Uterus (tissue), 3 donors: ENCODE measurements at regions not wholly inside any gene's neighbourhood (a gene's known extent, or its start where the extent isn't known, plus 50 kb on each side); places are given as distances from the start of the nearest gene placed in this dataset.

Experiments used
- DNase-seq, 2 donors: peaks; one replicate each; pipeline ENCODE4 v3.0.0-alpha.2; 2019 to 2020
- H3K27ac ChIP-seq, 2 donors: fragments of 200-600 bp; sonication (generic); 1 replicate in 1 of 2; 2 replicates in 1 of 2; pipeline ENCODE4 v1.5.1; 2016 to 2018
- H3K27me3 ChIP-seq, 2 donors: fragments of 200-600 bp; sonication (generic); one replicate each; pipeline ENCODE4 v1.5.1; 2018 to 2019; ENCODE audit warnings: control low read depth in 1 of 2
- H3K36me3 ChIP-seq, 2 donors: fragments of 200-600 bp; sonication (generic); one replicate each; pipeline ENCODE4 v1.5.1; 2019; ENCODE audit warnings: control low read depth in 1 of 2
- H3K4me1 ChIP-seq, 2 donors: fragments of 200-600 bp; sonication (generic); one replicate each; pipeline ENCODE4 v1.5.1; 2018 to 2019; ENCODE audit warnings: control low read depth in 1 of 2
- H3K4me3 ChIP-seq, 2 donors: fragments of 200-600 bp; sonication (generic); 1 replicate in 1 of 2; 2 replicates in 1 of 2; pipeline ENCODE4 v1.5.1; 2018 to 2019; ENCODE audit warnings: mild to moderate bottlenecking in 1 of 2
- H3K9me3 ChIP-seq, 2 donors: fragments of 200-600 bp; sonication (generic); one replicate each; pipeline ENCODE4 v1.5.1; 2019; ENCODE audit warnings: control low read depth in 1 of 2
- POLR2A ChIP-seq, 2 donors: fragments of 450-650 bp; IDR thresholded peaks; one replicate each; pipeline ENCODE4 v1.6.1; 2016; ENCODE audit warnings: antibody characterized with exemption in 2 of 2, mild to moderate bottlenecking in 1 of 2, moderate library complexity in 1 of 2
- intact Hi-C: fragments of 100-400 bp; cut with DNase I; formaldehyde crosslinking; loops from one replicate; pipeline ENCODE4 v1.15.1; 2023; ENCODE audit warnings: low total_unique reads
- TF ChIP-seq, protein P1 (sequence below), 4 experiments: fragments of 200-600 bp in 2 of 4; fragments of 450-650 bp in 2 of 4; sonication (generic) in 2 of 4; IDR thresholded peaks; one replicate each; pipeline ENCODE4 v1.5.1; 2016 to 2019; ENCODE audit warnings: antibody characterized with exemption in 4 of 4, mild to moderate bottlenecking in 2 of 4, moderate library complexity in 1 of 4
- donor health status: DM: yes; HTN: yes; CAD: no.

DNA sequence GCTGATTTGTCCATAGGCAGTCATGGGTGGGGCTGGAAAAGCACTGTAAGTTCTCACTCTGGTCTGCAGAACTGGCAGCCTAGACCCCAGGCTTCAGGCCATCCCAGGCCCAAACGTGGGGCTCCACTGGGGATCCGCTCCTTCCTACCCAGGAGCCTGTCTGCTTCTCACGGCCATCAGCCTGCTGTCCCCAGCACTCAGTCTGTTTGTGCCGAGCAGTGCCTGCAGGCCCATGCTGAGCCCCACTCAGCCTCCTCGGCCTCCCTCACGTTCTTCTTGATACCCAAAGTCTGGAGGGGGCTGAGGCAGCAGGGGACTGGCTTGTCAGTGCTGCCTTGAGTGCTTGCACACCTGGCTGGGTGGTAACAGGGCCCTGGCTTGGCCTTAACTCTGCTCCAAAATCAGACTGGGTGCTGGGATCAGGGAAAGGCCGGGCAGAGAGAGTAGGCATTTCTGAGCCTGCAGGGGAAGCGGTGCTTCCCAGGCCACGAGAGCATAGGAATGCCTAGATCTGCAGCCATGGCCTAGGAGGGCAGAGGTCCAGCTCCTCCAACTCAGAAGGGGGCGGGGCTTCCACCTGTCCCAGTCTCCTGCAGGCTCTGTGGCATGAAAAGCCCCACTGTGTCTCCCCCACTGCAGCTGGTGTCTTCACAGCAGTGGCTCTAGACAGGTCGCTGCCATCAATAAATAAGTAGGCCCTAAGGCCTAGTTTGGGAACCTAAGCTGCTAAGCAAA is 772.4 kb upstream of the FBXO33 start:
- Histone ChIP-seq H3K36me3 (peaks cover 0 to 2% of the 10 kb centered on the region in 2 donors), H3K4me3 (no peak overlapping the region), H3K9me3 (no peaks in the 10 kb centered on the region), H3K27ac (no peak overlapping the region), H3K4me1 (no peaks in the 10 kb centered on the region), H3K27me3 (no peaks in the 10 kb centered on the region)
- intact Hi-C loops, result no loop called here
- DNase-seq, result no peak
- TF ChIP-seq POLR2A (IDR thresholded peaks at IDR 0.05), result no peak
- TF ChIP-seq, protein P1, sequence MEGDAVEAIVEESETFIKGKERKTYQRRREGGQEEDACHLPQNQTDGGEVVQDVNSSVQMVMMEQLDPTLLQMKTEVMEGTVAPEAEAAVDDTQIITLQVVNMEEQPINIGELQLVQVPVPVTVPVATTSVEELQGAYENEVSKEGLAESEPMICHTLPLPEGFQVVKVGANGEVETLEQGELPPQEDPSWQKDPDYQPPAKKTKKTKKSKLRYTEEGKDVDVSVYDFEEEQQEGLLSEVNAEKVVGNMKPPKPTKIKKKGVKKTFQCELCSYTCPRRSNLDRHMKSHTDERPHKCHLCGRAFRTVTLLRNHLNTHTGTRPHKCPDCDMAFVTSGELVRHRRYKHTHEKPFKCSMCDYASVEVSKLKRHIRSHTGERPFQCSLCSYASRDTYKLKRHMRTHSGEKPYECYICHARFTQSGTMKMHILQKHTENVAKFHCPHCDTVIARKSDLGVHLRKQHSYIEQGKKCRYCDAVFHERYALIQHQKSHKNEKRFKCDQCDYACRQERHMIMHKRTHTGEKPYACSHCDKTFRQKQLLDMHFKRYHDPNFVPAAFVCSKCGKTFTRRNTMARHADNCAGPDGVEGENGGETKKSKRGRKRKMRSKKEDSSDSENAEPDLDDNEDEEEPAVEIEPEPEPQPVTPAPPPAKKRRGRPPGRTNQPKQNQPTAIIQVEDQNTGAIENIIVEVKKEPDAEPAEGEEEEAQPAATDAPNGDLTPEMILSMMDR (IDR thresholded peaks at IDR 0.05), result no peak

DNA sequence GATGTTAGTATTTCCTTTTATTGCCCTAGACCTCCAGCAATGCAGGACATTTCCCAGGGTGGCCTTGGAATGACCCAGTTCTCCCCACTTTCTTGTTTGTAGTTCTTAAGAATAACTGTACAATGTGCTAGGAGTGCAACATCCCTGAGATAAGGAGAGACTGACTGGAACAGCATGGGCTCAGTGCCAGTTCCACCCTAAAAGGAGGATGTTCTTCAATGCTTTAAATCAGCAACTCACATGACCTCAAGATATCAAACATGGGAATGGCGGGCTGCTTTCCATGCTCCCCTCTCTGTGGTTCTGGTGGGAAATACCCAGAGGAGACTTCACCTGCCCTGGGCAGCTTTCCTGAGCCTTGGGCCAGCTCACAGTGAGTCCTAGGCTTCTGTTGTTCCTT is 766.9 kb upstream of the FBXO33 start:
- Histone ChIP-seq H3K4me1 (no peaks in the 10 kb centered on the region), H3K36me3 (no peaks in the 10 kb centered on the region), H3K9me3 (no peaks in the 10 kb centered on the region), H3K27ac (no peak overlapping the region), H3K4me3 (no peak overlapping the region), H3K27me3 (no peaks in the 10 kb centered on the region)
- TF ChIP-seq, protein P1 (IDR thresholded peaks at IDR 0.05), result no peak
- TF ChIP-seq POLR2A (IDR thresholded peaks at IDR 0.05), result no peak
- intact Hi-C loops, result no loop called here
- no peak for DNase-seq

DNA sequence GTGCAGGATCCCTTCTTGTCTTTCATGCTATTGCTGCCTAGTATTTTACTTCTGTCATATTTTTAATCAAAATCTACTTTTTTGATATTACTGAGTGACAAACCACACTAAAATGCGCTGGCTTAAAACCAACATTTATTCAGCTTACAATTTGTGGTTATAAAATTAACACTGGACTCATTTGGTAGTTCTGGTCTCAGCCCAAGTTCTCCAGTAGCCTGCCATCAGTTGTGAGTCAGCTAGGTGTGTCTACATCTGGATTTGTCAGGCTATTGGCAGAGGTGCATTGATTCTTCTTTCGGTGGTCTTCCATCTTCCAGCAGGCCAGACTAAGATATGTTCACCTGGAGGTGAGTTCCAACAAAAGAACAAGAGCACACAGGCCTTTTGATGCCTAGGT is 765.1 kb upstream of the FBXO33 start:
- Histone ChIP-seq H3K9me3 (no peaks in the 10 kb centered on the region), H3K4me3 (no peak overlapping the region), H3K36me3 (no peaks in the 10 kb centered on the region), H3K27ac (no peak overlapping the region), H3K27me3 (no peaks in the 10 kb centered on the region), H3K4me1 (no peaks in the 10 kb centered on the region)
- intact Hi-C loops, result no loop called here
- DNase-seq, result no peak
- TF ChIP-seq, protein P1 (IDR thresholded peaks at IDR 0.05), result no peak
- TF ChIP-seq POLR2A (IDR thresholded peaks at IDR 0.05), result no peak

DNA sequence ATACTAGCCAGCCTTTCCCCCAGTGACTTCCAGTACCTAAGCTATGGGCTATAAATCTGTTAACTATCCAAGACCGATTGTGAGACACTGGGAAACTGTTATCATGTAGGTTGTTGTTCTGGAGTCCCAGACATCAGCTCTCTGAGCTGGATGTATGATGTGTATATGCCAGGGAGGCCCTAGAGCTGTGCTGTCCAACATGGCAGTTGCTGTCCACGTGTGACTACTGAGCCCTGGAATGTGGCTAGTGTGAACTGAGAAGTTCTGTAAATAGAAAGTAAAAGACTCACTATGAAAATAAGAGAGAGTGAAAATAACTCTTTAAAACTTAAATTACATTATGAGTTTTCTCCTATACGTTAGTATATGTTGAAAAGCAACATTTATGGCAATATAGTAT is 755.8 kb upstream of the FBXO33 start:
- H3K9me3 ChIP-seq, result no peaks in the 10 kb centered on the region
- DNase-seq, result no peak
- H3K36me3 ChIP-seq, result no peaks in the 10 kb centered on the region
- H3K4me1 ChIP-seq, result no peaks in the 10 kb centered on the region
- no peak overlapping the region for H3K4me3 ChIP-seq
- TF ChIP-seq POLR2A (IDR thresholded peaks at IDR 0.05), result no peak
- TF ChIP-seq, protein P1 (IDR thresholded peaks at IDR 0.05), result no peak
- no peaks in the 10 kb centered on the region for H3K27me3 ChIP-seq
- no peak overlapping the region for H3K27ac ChIP-seq
- intact Hi-C loops, result no loop called here

DNA sequence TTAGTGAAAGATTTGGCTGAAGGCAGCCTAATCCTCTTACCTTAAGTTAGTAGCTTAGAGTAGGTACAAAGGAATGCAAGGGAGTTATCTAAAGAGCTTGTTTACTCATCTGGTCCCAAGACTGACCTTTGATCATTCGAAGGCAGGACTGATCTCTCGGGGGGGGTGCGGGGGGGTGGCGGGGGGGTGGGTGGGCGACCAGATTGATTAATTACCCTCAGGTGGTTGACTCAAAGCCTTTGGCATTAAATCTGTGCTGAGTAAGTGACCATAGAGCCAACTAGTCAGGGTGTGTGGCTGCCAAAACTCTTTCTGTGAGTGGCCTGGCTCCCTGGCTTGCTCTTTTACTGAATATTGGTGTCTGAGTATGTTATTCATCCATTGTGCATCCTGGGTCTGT is 731.9 kb upstream of the FBXO33 start:
- Histone ChIP-seq H3K4me1 (no peaks in the 10 kb centered on the region), H3K4me3 (no peak overlapping the region), H3K27ac (no peak overlapping the region), H3K9me3 (no peaks in the 10 kb centered on the region), H3K27me3 (no peaks in the 10 kb centered on the region), H3K36me3 (no peaks in the 10 kb centered on the region)
- no peak for TF ChIP-seq POLR2A (IDR thresholded peaks at IDR 0.05)
- TF ChIP-seq, protein P1 (IDR thresholded peaks at IDR 0.05), result no peak
- intact Hi-C loops, result no loop called here
- no peak for DNase-seq
